GM19240 (cell line): ENCODE measurements at regions not wholly inside any gene's neighbourhood (a gene's known extent, or its start where the extent isn't known, plus 50 kb on each side); places are given as distances from the start of the nearest gene placed in this dataset.

Source experiments
- DNase-seq: peaks from one replicate; pipeline ENCODE4 v3.0.0; 2011; ENCODE audit warnings: low spot score; ENCODE audit not compliant: insufficient read length

DNA sequence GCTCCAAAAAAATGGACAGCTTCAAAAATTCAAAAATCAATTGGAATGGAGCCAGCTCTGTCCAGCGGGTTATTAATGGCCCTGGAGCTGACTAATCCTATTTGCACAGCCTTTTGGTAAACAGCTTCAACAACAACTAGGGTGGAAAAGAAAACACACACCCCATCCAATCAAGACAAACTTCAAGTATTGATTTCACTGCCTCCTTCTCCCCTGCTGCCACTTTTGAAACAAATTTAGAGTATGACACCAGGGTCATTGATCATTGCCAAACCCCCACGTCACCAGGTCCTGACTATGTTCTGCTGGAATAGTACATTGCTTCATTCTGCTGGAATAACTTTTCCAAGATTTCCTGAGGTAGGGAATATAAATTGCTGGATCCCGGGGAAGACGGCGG, 56.8 kb upstream of the GTF3A start:
- no peak for DNase-seq

DNA sequence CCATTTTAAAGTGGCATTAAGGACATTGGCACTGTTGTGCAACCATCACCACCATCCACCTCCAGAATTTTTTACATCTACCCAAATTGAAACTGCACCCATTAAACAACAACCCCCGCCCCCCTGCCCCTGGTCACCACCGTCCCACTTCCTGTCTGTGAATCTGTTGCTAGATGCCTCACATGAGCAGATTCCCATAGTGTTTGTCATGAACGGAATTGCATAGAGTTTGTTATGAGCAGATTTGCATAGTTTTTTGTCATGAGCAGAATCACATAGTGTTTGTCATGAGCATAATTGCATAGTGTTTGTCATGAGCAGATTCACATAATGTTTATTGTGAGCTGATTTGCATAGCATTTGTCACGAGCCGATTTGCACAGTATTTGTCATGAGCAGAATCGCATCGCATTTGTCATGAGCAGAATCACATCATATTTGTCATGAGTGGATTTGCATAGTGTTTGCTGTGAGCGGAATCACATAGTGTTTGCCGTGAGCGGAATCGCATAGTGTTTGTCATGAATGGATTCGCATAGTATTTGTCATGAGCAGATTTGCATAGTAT, 54.0 kb upstream of the GTF3A start:
- DNase-seq, result no peak

DNA sequence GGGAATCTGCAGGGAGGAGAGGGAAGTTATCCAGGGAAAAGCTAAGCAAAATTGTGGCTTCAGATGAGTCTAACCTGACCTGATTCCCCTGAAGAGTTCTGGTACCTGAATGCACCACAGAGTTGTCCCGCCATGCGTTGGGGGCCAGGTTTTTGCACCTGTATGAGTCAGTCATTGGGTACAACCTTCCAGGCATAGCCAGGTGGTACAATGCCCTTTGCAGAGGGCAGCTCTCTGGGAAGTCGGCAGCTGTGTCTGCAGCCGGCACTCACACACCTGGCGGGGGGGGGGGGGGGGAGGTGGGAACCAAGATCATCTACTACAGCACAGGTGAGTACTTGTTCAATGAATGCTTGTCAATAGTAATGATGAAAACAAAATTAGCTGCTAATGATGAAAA, 52.5 kb upstream of the GTF3A start:
- no peak for DNase-seq

DNA sequence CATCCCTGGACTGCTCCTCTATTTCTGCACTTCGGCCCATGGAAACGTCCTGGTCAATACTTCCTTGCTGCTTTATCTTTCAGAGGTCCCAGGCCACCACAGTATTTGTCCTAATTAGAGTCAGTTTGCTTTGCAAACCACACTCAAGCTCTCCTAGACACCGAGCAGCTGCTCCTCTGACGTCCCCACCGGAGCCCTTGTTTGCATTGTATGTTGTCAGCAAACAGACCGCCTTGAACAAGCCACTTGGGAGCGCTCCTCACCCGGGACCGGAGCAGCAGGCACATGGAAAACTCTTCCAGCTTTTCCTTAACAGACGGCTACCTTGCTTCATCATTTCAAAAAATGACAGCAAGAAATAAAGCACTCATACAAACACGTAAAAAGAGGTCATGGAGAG, 51.5 kb upstream of the GTF3A start:
- DNase-seq, result no peak

DNA sequence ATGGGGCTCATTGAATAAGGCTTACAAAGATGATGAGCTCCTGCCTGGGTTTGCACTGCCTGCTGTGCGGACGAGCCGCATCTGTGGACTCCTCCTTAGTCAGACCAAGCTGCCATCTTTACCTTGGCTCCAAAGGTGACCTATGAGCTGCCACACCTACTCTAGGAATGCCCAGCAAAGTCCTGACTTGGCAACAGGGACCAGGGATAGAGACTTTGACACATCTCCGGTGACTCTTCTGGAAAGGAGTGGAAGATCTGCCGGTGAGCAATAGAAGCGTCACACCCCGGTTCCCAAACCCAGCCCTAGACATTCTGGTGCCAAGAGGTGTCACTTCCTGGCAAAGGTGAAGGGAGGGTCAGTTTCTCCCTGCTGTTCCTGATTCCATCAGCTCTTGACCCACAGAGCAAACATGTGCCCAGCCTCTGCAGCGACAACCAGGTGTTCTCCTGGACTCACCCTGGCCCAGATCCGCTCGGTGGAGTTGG, 50.2 kb upstream of the GTF3A start:
- no peak for DNase-seq
